IPS-NIHi7 (cell line): ENCODE measurements at regions not wholly inside any gene's neighbourhood (a gene's known extent, or its start where the extent isn't known, plus 50 kb on each side); places are given as distances from the start of the nearest gene placed in this dataset.
"Not testable (repeated sequence)": the region's sequence is repeated elsewhere in the genome, so short reads cannot be mapped to it uniquely, and the experiment has no call there.

Source experiments
- DNase-seq: peaks from one replicate; pipeline ENCODE4 v3.0.0; 2012; ENCODE audit warnings: mixed read lengths; ENCODE audit errors: extremely low spot score

- peak; percentile 85 for DNase-seq
These were observed 201.9 kb downstream of the DAD1 start for GRCh38 chr14:22386924-22387775.

DNA sequence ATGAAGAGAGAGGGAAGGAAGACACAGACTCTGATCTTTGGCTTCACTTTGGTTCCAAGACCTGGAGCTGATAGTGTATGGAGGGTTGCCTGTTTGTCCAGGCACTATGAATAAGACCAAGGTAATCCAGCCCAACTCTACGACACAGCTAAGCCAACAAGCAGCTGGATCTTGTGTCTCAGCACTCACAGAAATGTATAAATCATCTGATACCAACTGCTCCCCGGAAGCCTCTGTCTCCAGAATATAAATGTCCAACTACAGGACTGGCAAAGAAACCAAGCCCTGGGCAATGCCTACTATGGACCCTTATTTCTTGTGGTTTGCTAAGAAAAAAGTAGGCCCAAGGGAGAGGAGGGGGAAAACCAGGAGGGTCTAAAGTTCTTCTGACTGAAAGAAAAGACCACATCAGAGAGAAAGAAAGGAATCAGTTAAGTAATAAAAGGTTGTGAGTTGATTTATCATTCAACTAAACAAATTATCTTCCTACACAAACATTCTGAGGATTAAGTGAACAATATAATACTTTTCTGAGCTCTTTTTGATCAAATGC, 204.0 kb downstream of the DAD1 start:
- no peak for DNase-seq

- DNase-seq, result no peak
These were observed 204.9 kb downstream of the DAD1 start for GRCh38 chr14:22384167-22384549.

DNA sequence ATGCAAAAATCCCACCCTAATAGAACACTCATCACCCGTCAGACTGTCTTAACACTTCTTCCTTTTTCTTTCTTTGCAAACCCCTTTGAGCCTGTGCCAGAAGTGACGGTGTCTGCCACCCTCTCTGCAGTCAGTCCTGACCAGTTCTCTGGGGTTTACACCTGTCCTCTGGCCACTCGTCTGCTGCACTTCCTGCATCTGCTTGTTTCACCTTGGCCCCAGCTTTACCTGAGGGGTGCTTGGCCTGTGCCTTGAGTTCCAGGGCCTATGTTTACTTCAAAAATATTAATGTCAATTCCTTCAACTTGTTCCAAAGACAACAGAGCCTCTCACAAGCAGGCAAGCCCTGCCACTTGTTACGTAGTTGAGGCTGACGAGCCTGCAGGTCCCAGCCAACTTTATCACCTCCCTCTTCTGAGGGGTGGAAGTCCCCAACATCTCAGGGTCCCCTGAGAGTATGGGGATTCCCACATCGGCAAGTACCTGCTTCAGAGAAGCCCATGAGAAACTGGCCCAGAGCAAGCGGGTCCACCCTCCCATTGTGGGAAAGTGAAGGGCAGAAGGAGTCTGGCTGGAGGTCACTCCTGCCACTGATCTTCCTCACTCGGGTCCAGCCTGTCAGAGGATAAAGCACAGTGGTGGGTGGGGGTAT, 205.4 kb downstream of the DAD1 start:
- DNase-seq, result no peak

- no peak for DNase-seq
These were observed 206.1 kb downstream of the DAD1 start for GRCh38 chr14:22382955-22383354.

DNA sequence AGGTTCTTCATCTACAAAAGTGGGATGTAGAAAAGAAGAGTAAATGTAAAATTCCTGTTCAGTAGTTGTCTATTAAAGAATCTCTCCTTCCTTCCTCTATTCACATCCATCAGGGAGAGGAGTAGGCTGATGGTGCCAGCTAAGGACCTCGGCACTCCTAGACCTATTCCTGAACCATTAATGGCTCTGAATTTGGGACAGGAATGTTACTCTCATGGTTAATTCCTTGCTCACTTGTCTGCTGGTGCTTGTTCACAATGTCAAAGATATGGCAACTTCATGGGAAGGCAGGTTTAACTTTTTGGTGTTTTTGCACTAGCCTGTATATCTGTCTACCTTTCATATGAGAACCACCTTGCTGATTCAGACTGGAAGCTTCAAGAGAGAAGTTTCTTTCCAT, 206.6 kb downstream of the DAD1 start:
- DNase-seq, result no peak

GRCh38 chr14:22381766-22382165, 207.3 kb downstream of the DAD1 start:
- no peak for DNase-seq

GRCh38 chr14:22381408-22381760, 207.6 kb downstream of the DAD1 start:
- no peak for DNase-seq

- DNase-seq, result no peak
These were observed 208.2 kb downstream of the DAD1 start for GRCh38 chr14:22380571-22381407.

GRCh38 chr14:22379727-22380126, 209.3 kb downstream of the DAD1 start:
- no peak for DNase-seq

DNA sequence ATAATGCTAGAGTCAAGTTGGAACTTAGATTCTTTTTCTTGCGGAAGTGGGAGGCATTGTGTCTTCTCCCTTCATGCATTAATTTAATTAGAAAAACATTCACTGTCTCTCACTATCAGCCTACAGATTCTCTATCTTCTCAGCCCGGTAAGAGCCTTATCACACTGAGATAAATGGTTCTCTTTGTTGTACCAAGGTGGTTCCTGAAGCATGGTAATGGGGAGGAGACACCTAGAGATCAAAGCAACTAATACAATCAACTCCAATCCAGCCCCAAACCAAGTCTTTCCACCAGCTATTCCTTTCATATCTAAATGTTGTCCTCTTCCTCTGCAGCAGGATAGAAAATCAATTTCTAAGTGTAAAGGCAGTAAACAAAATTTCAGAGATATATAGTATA, 210.8 kb downstream of the DAD1 start:
- no peak for DNase-seq

DNA sequence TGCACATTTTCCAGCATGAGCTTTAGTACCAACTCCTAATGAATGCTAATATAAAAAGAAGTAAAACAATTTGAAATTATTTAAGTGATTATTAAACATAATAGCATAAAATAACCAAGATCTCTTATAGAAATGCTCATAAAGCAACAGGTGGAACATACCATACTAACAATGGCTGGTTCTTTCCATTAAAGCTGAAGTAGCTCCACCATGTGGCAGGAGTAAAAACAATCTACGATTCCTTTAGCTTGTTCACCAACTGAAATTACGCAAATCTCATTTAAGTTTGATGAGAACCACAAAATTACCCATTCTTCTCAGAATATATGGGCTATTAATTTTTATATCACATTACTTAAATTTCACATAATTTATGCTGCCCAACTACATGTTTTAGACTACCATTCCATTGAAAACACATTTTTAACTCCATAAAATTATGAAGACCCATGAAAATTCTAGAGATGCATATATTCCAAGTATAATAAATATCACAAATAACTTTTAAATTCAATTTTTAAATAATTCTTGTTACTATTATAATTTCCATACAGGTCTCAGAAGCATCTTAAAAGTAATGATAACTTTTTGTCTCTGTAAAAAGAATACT, 213.6 kb downstream of the DAD1 start:
- DNase-seq, result peak; percentile 32

GRCh38 chr14:22370084-22370847, 218.8 kb downstream of the DAD1 start:
- DNase-seq, result no peak

- DNase-seq, result no peak
These were observed 230.3 kb downstream of the DAD1 start for GRCh38 chr14:22358726-22359125.

- DNase-seq, result not testable (repeated sequence)
These were observed 239.7 kb downstream of the DAD1 start for GRCh38 chr14:22349281-22349680.

- DNase-seq, result no peak
These were observed 244.4 kb downstream of the DAD1 start for GRCh38 chr14:22344673-22345072.

- DNase-seq, result not testable (repeated sequence)
These were observed 244.8 kb downstream of the DAD1 start for GRCh38 chr14:22344209-22344608.

DNA sequence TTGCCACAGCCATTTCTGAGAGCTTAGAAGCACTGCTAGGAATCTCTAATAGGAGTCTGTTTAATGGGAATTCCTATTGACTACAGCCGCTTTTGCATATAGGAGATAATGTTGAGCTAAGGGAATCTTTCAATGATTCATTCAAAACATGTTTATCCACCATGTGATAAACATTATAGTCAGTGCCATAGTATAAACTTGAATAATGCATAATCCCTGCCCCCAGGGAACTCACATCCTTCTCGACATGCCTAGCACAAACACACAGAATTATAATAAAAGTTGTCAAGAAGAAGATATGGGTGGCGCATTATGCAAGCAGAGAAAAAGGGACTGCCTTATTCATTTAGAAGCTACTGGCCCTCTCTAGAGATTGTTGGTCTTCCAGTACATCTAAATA, 248.0 kb downstream of the DAD1 start:
- DNase-seq, result no peak

- no peak for DNase-seq
These were observed 249.9 kb downstream of the DAD1 start for GRCh38 chr14:22338917-22339715.

GRCh38 chr14:22338381-22338780, 250.6 kb downstream of the DAD1 start:
- no peak for DNase-seq
